Neural cell (in vitro differentiated cells): ENCODE measurements at regions not wholly inside any gene's neighbourhood (a gene's known extent, or its start where the extent isn't known, plus 50 kb on each side); places are given as distances from the start of the nearest gene placed in this dataset.

Experiments used
- H2AFZ ChIP-seq: fragments of 200-600, 300-800 bp; sonication (generic), shearing (Covaris generic); 2 replicates; pipeline ENCODE4 v1.6.0; 2014; ENCODE audit warnings: low read depth, mild to moderate bottlenecking, antibody characterized with exemption, low read length, moderate library complexity
- H3F3A ChIP-seq: fragments of 200-600 bp; shearing (Covaris generic); 2 replicates; pipeline ENCODE4 v1.6.1; 2016; ENCODE audit warnings: mild to moderate bottlenecking, moderate library complexity, mixed read lengths, antibody characterized with exemption, low read length; ENCODE audit not compliant: insufficient read depth, poor library complexity, severe bottlenecking
- H3K27ac ChIP-seq: fragments of 200-600, 300-800 bp; sonication (generic), shearing (Covaris generic); 2 replicates; pipeline ENCODE4 v1.5.1; 2014; ENCODE audit warnings: mild to moderate bottlenecking, low read length, moderate library complexity
- H3K27me3 ChIP-seq: fragments of 300-800, 200-600 bp; sonication (generic), shearing (Covaris generic); 2 replicates; pipeline ENCODE4 v1.6.0; 2014; ENCODE audit warnings: mild to moderate bottlenecking, low read depth, low read length, moderate library complexity; ENCODE audit not compliant: insufficient read depth
- H3K36me3 ChIP-seq: fragments of 300-800, 200-600 bp; sonication (generic), shearing (Covaris generic); 2 replicates; pipeline ENCODE4 v1.5.1; 2014; ENCODE audit warnings: mild to moderate bottlenecking, antibody characterized with exemption, low read length, moderate library complexity; ENCODE audit not compliant: insufficient read depth
- H3K4me2 ChIP-seq: fragments of 300-800, 200-600 bp; sonication (generic), shearing (Covaris generic); 2 replicates; pipeline ENCODE4 v1.6.0; 2014; ENCODE audit warnings: mild to moderate bottlenecking, low read length
- H3K4me3 ChIP-seq: fragments of 300-800, 200-600 bp; sonication (generic), shearing (Covaris generic); 2 replicates; pipeline ENCODE4 v1.5.1; 2014; ENCODE audit warnings: mild to moderate bottlenecking, low read length, moderate library complexity
- H3K79me2 ChIP-seq: fragments of 200-600 bp; shearing (Covaris generic); replicated peaks from 2 replicates; pipeline ENCODE4 v1.6.0; 2014; ENCODE audit warnings: mild to moderate bottlenecking, low read length, moderate library complexity; ENCODE audit not compliant: insufficient read depth
- H3K9ac ChIP-seq: fragments of 300-800, 200-600 bp; sonication (generic), shearing (Covaris generic); 2 replicates; pipeline ENCODE4 v1.6.1; 2016; ENCODE audit warnings: mild to moderate bottlenecking, low read length, mixed read lengths
- H3K9me2 ChIP-seq: fragments of 200-600 bp; shearing (Covaris generic); 2 replicates; pipeline ENCODE4 v1.6.1; 2016; ENCODE audit warnings: mild to moderate bottlenecking, low read length, mixed read lengths; ENCODE audit not compliant: insufficient read depth
- H3K9me3 ChIP-seq: fragments of 200-600, 300-800 bp; sonication (generic), shearing (Covaris generic); 2 replicates; pipeline ENCODE4 v1.6.1; 2016; ENCODE audit warnings: mild to moderate bottlenecking, mixed run types, low read length, moderate library complexity, mixed read lengths
- H4K20me1 ChIP-seq: fragments of 200-600 bp; shearing (Covaris generic); 2 replicates; pipeline ENCODE4 v1.6.1; 2016; ENCODE audit warnings: mild to moderate bottlenecking, mixed run types; ENCODE audit not compliant: insufficient read depth
- CTCF ChIP-seq: fragments of 450-650 bp; IDR thresholded peaks from 2 replicates; pipeline ENCODE4 v1.5.1; 2014; ENCODE audit warnings: antibody characterized with exemption, mild to moderate bottlenecking, moderate library complexity; ENCODE audit not compliant: poor library complexity, severe bottlenecking
- EP300 ChIP-seq: fragments of 450-650 bp; conservative IDR thresholded peaks from 2 replicates; pipeline ENCODE4 v1.6.1; 2014; ENCODE audit warnings: antibody characterized with exemption, mild to moderate bottlenecking, moderate library complexity; ENCODE audit not compliant: poor library complexity, severe bottlenecking
- EZH2 ChIP-seq: fragments of 200-600, 300-800 bp; shearing (Covaris generic), sonication (generic); IDR thresholded peaks from 2 replicates; pipeline ENCODE4 v1.6.1; 2014; ENCODE audit warnings: antibody characterized with exemption, low read length, borderline replicate concordance, mild to moderate bottlenecking; ENCODE audit not compliant: insufficient read depth, poor library complexity, severe bottlenecking
- MXI1 ChIP-seq: fragments of 450-650 bp; conservative IDR thresholded peaks from 2 replicates; pipeline ENCODE4 v1.6.1; 2014; ENCODE audit warnings: antibody characterized with exemption, mild to moderate bottlenecking; ENCODE audit not compliant: poor library complexity, severe bottlenecking
- POLR2AphosphoS5 ChIP-seq: IDR thresholded peaks from 2 replicates; pipeline ENCODE4 v1.6.1; 2012
- RAD21 ChIP-seq: fragments of 450-650 bp; conservative IDR thresholded peaks from 2 replicates; pipeline ENCODE4 v1.6.1; 2014; ENCODE audit warnings: antibody characterized with exemption, mild to moderate bottlenecking, moderate library complexity
- REST ChIP-seq: IDR thresholded peaks from 2 replicates; pipeline ENCODE4 v1.6.1; 2012; ENCODE audit warnings: borderline replicate concordance
- SMC3 ChIP-seq: fragments of 450-650 bp; conservative IDR thresholded peaks from 2 replicates; pipeline ENCODE4 v1.6.1; 2014; ENCODE audit warnings: antibody characterized with exemption, mild to moderate bottlenecking, moderate library complexity; ENCODE audit not compliant: poor library complexity
- TAF1 ChIP-seq: IDR thresholded peaks from 2 replicates; pipeline ENCODE4 v1.6.1; 2012; ENCODE audit warnings: low read depth

DNA sequence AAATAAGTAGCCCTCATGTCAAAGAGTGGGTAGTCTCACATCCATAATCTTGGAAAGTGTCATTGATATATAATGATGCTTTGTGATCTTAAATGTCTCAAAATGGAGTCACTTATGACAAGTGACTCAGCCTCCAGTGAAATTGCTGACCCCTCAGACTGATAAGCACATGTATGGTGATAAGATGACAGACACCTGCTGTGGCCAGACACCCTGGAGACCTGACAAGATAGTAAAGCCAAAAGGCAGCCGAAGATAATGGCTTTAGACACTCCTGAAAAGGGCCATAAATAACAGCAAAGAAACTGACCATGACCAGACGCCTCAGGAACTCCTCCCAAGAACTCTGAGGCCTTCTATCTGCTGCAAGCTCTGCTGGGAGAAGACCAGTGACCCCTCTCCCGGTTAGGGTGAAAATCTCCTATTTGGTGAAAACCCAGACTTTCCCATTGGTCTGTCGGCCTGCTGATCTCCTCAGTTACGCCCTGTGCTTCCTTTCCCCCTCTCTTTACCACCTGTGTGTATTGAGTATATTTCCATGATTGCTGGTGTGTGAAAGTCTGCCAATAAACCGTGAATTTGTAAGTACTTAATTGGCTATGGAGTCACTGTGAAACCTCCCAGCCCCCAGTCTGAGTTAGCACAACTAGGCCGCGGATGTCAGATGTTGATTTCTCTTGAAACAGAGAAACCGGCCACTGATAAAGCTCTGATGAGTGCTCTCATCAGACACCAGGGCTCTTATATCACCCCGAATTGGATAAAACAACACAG is 226.7 kb upstream of the MYOCD start:
- no peak for TF ChIP-seq EZH2
- no peak for TF ChIP-seq REST
- no peak for TF ChIP-seq TAF1
- TF ChIP-seq MXI1, result no peak
- no peak for TF ChIP-seq SMC3
- TF ChIP-seq CTCF, result no peak
- no peak for TF ChIP-seq EP300
- no peak for TF ChIP-seq POLR2AphosphoS5
- TF ChIP-seq RAD21, result no peak
- H3K9ac ChIP-seq, result no peak overlapping the region
- H2AFZ ChIP-seq, result no peak overlapping the region
- no peaks in the 10 kb centered on the region for H3K27me3 ChIP-seq
- H3K36me3 ChIP-seq, result no peaks in the 10 kb centered on the region
- H3K9me3 ChIP-seq, result no peaks in the 10 kb centered on the region
- no peaks in the 10 kb centered on the region for H3K9me2 ChIP-seq
- H3K4me2 ChIP-seq, result no peak overlapping the region
- H3K4me3 ChIP-seq, result no peak overlapping the region
- H3K27ac ChIP-seq, result no peak overlapping the region
- H3K79me2 ChIP-seq, result no peaks in the 10 kb centered on the region
- no peaks in the 10 kb centered on the region for H4K20me1 ChIP-seq
- no peaks in the 10 kb centered on the region for H3F3A ChIP-seq

DNA sequence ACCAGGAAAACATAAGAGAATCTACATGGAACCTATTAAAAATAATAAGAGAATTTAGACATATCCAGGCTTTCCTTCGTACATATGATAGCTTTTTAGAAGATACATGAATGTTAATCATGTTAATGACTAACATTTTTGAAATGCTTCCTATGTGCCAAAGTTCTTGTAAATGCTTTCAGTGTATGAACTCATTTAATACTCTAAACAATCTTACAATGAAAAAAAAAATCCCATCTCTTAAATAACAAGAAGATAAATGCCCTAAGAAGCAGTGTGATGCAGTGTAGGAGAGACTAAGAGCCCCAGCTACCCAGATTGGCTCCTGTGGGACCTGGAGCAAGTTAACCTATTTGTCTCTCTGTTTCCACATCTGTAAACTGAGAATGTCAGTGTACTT is 220.4 kb upstream of the MYOCD start:
- no peaks in the 10 kb centered on the region for H3F3A ChIP-seq
- H4K20me1 ChIP-seq, result no peaks in the 10 kb centered on the region
- no peak overlapping the region for H3K4me3 ChIP-seq
- H3K27me3 ChIP-seq, result no peaks in the 10 kb centered on the region
- no peak overlapping the region for H3K9ac ChIP-seq
- no peak overlapping the region for H3K4me2 ChIP-seq
- no peak for TF ChIP-seq EP300
- TF ChIP-seq CTCF, result no peak
- TF ChIP-seq RAD21, result no peak
- TF ChIP-seq EZH2, result no peak
- no peak for TF ChIP-seq SMC3
- no peak for TF ChIP-seq POLR2AphosphoS5
- no peak for TF ChIP-seq TAF1
- TF ChIP-seq REST, result no peak
- TF ChIP-seq MXI1, result no peak
- no peak overlapping the region for H2AFZ ChIP-seq
- H3K27ac ChIP-seq, result no peak overlapping the region
- H3K9me2 ChIP-seq, result no peaks in the 10 kb centered on the region
- H3K79me2 ChIP-seq, result no peaks in the 10 kb centered on the region
- H3K36me3 ChIP-seq, result no peaks in the 10 kb centered on the region
- no peaks in the 10 kb centered on the region for H3K9me3 ChIP-seq
